Middle frontal gyrus (tissue), 1 donor: ENCODE measurements at regions not wholly inside any gene's neighbourhood (a gene's known extent, or its start where the extent isn't known, plus 50 kb on each side); places are given as distances from the start of the nearest gene placed in this dataset.
"Not testable (repeated sequence)": the region's sequence is repeated elsewhere in the genome, so short reads cannot be mapped to it uniquely, and the experiment has no call there.

Source experiments
- DNase-seq: peaks from one replicate; pipeline ENCODE4 v3.0.0-alpha.2; 2015; ENCODE audit warnings: low spot score; ENCODE audit errors: extremely low spot score

DNA sequence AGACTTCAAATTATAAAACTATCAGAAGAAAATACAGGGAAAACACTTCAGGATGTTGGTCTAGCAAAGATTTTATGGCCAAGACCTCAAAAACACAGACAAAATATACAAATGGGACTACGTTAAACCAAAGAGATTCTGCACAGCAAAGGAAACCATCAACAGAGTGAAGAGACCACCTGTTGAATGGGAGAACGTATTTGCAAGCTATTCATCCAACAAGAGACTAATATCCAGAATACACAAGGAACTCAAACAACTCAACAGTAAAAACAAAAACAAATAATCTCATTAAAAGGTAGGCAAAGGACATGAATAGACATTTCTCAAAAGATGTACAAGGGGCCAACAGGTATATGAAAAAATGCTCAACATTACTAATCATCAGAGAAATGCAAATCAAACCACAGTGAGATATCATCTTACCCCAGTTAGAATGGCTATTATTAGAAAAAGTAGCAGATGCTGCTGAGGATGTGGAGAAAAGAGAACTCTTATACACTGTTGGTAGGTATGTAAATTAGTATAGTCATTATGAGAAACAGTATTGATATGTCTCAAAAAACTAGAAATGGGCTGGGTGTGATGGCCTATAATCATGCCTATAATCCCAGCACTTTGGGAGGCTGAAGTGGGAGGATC is 112.6 kb downstream of the LRIG2 start:
- DNase-seq = no peak

DNA sequence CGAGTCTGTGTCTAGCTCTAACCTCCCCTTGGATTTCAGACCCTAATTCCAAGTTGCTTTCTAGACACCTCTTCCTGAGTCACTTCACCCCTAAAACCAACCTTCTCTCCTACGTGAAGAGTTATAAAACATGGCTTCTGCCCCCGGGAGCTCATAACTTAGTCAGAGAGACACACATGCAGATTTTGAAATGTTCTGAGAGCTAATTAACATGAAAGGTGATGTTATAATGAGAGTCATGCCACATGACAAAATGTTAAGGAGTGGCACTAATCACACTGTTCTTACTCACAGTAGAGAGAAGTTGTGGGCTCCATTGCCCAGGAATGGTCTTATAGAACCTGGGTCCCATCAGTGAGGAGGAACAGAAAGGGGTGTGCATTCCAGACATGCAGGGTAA is 117.1 kb downstream of the LRIG2 start:
- no peak for DNase-seq

DNA sequence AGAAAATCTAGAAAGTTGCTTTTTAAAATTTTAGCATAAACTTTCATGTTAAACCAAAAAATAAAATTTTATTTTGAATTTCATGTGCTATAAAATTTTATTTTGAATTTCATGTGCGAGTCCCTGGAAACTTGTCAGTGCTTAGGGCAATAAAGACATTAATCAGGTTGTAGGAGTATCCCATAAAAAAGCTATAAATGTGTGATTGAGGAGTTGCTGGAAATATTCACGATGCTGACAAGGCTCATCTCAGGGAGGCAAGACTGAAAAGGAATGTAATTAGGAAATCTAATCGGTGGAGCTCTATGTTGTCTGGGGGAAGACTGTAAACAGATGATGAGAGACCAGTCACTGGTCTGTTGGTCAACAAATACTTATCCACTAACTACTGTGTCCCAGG is 117.9 kb downstream of the LRIG2 start:
- DNase-seq = no peak

DNA sequence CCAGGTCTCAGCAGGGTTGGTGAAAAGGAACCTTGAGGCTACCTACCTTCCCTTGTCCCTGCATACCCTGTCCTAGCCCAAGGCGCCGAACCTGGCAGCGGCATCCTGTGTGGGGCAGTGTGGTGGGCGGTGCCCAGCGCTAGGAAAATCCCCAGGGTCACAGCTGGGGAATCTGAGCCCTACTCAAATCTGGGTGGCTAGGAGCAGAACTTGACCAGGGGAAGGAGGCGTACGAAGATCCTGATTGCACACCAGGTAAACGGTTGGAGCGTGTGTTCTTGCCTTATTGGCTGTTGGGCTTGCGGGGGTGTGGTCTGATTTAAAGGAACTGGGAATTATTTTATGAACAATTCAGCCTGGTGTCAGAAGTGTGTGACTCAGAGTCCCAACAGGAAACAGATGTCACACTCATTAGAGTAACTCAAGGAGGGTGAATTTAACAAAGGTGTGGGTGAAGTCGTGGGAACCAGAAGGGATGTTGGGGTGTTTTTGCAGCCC is 118.6 kb downstream of the LRIG2 start:
- DNase-seq = no peak

DNA sequence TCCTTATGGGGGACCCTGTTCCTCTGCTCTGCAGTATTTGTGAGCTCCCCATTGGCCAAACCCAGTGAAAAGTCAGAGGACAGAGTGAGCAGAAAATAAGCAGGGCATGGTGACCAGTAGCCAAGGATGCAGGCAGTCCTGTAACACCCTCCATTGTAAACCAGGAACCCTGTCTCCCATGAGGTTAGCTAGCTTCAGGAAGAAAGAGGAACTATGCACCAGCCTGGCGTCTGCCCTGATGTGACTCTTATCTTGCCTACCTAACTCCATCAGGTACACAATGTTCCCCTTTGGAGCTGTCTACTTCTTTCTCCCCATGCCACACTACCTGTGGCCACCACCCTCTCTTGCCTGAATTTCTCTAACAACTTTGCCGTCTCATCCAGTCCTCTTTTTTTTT is 119.2 kb downstream of the LRIG2 start:
- DNase-seq = no peak

DNA sequence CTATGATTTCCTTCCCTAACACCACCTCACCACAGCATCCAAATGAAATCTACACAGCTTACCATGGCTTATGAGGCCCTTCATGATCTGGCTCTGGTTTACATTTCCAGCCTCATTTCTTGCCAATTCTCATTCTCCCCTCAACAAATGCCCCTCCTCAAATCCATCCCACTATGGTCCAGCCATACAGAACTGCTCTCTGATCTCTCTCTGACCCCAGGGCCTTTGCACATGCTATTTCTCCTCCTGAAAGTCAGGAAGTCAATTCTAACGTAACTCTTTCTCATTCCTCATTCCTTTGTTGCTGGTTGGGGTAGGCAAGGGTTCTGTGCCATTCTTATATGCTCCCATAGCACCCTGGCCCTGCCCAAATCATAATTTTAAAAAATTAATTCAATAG is 120.0 kb downstream of the LRIG2 start:
- DNase-seq = no peak

DNA sequence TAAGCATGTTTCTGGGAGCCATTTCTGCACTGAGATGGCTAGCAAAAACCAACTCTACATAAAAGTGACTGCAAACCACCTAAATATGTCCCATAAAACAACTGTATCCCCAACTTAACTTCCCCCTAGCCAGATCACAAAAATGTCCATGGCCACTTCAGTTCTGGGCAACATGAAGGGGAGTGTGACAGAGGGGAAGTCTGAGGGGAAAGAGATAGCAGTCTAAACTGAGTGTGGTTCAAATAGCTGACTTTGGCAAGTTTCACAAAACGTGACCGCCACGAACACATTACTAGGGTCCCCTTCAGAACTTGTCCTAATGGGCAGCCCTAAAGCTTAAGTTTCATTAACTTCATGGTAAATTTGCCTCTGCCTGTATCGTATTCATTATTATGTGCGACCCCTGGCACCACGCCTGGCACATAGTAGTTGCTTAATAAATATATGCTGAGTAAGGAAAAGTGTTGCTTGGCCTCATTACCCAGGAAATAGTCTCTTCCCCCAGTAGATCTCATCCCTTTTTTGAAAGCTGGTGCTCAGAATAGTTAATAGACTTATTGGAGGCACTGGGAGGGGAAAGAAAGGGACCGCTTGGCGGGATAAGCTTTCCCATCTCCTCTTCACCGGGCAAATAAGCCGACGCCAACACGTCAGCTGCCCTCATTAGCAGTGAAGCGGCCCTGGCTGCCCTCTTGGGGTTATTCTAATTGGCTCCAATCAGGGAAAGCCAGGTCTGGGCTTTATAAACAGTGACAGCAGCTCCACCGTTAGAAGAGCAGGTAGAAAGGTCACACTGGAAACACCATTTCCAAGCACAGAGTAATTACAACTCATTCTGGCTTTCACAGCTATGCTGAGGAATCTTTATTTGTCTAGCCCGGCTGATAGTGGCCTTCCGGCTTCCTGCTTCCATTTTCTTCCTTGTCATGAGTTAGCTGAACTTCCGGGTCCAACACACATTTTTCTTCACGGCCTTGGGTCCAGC is 122.1 kb downstream of the LRIG2 start:
- no peak for DNase-seq

DNA sequence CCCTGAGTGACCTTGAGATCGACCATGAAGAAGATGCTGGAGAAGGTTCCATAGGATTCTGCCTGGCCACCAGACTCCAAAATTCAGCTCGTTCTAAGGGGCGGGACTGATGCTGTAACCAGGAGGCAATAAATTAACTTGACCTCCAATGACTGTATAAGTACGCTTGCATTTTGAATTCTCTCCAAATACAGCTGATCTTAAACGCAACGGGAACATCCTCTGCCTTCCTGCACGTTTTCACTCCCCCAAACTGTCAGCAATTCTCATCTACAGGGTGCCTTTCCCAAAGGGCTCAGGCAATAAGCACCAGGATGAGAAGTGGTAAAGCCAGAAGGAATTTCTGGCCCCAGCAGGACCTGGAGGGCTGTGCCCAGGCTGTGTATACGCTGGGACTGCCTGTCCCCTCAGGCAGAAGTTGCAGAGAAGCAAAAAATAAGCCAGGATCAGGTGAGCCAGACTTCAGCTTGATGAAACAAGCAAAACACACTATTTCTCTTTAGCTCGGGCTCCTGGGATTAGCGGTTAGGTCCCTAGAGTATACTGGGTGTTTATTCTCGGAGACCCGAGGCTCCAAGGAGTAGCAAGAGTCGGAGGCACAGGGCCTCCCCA is 124.8 kb downstream of the LRIG2 start:
- DNase-seq = no peak

DNA sequence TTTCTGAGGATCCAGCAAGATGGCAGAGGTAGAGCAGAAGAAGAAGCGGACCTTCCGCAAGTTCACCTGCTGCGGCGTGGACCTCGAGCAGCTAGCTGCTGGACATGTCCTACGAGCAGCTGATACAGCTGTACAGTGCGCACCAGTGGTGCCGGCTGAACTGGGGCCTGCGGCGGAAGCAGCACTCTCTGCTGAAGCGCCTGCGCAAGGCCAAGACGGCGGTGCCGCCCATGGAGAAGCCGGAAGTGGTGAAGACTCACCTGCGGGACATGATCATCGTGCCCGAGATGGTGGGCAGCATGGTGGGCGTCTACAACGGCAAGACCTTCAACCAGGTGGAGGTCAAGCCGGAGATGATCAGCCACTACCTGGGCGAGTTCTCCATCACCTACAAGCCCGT is 125.8 kb downstream of the LRIG2 start:
- DNase-seq = no peak

DNA sequence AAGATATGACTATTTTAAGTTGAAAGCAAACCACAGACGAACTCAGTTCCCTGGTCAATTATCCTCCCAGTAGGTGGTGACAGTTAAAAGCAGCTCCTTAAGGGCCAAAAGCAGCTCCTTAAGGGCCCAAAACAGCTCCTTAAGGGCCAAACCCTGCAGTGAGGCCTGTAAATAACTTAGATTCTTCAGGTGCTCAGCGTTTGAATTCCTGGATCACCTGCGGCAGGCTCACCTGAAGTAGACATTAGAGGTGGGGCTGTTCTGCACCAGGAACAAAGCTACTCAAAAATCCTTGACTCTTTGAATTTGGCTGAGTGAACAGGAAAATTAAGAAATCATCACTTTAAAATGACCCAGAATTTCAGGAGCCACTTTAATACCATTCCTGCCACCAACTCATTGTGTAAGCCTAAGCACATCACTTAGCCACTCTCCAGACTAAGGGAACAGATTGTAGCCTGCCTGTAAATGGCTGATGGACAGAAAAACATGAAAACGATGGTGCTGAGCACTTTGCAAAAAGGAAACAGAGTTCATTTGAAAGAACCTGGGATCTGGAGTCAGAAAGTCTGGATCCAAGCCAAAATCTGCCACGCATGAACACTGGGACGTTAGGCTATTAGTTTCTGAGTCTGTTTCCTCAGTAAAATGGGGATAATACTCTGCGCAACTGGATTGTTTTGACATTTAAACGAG is 126.9 kb downstream of the LRIG2 start:
- DNase-seq = no peak

DNA sequence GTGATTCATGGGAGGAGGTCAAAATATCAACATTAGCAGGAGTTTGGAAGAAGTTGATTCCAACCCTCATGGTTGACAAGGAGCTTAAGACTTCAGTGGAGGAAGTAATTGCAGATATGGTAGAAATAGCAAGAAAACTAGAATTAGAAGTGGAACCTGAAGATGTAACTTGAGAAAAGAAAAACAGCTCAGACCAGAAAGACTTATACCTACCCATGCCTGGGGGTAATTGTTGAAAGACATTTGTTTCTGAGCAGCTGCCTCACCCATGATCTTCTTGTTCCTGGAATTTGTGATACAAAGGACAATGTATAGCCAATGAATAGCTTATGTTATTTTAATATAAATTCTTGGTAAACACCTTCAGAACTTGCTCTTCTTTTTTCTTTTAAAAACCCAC is 128.6 kb downstream of the LRIG2 start:
- no peak for DNase-seq

DNA sequence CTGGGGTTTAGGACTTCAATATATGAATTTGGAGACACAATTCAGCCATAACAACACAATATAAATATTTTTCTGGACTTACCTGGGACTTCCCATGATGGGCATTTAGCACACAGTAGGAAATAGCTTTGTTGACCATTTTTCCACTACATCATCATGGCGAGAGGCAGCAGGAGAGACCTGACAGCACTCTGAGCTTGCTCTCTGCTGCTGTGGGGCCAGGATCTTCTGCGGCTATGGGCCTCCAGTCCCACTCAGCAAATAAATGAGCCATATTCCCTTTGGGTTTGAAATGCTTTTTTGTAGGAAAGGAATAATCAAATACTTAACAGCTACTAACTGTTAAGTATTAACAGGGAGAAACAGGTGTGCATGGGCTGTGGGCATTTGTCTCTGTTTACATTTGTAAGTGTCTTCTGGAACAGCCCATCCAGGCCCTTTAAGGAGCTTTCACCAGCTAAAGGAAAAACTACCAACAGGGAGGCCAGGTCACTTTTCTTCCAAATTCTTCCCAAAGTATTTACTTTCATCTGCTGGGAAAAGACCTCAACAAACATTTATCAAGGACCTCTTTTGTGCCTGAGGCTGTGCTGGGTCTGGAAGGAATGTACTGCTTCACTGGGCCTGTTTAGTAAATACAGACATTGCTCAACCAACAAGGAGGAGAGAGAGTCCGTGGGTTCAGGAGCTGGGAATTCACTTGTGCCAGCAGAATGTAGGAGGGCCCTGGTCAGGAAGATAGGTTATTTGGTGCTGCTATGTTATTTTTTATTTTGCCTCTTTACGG is 133.2 kb downstream of the LRIG2 start:
- no peak for DNase-seq

DNA sequence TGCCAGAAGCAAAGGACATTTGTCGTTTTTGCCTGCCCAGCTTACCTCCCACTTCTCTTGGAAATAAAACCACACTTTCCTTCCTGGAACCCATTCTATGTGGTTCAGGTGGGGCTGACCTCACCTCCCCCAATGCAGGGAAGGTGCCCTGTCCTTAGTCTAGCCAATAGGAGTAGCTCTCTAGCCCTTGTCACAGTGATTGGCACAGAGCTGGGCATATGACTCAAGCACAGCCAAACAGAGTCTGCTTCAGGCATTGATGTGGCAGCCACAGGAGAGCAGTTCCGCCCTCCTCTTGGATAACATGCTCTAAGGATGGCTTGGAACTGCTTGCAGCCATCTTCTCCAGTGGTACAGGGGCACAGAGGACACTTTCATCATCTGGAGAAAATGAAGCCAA is 134.0 kb downstream of the LRIG2 start:
- DNase-seq = no peak

DNA sequence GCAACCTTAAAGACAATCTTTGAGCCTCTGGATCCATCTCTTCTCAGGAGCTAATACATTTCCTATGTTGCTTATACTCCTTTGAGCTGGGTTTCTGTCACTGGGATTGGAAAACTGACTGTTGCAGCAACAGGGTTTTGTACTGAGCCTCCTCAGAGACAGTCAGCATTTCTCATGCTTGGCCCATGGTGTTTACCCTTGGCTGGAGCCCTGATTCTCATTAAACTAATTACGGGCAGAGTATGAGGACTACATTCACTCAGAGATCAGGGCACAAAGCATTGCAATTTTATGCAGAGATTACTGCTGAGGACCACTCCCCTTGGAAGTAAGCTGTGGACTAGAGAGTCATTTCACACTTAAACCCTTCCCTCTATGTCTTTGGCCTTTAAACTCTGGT is 134.5 kb downstream of the LRIG2 start:
- no peak for DNase-seq

DNA sequence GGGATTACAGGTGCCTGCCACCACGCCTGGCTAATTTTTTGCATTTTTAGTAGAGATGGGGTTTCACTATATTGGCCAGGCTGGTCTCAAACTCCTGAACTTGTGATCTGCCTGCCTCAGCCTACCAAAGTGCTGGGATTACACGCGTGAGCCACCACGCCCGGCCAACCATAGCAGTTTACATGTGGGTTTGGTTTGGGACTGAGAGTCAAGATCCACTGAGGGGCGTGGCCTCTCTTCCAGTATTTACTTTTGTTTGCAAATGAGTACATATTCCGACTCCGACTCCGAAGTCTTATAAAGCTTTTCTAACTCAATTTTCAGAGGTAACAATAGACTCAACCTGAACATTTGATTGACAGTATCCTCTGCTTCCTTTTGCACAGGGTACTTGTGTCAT is 135.4 kb downstream of the LRIG2 start:
- DNase-seq = not testable (repeated sequence)

DNA sequence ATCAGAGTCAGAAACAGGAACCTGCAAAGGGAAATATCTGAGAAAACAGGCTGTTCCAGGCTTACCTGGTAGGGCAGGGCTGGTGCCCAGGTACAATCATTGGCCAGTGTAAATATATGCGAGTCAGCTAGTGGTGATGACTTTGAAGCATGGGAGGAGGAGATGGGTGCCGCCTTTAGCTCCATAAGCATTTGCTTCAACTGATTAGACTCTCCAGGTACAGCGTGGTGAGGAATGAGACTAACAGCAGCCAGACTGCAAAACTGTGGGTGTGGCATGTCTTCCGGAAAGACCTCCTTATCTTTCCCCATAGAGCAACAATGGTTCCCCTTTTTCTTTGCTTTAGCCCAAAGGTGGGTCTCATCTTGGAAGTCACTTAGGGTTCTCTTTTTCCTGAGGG is 137.2 kb downstream of the LRIG2 start:
- DNase-seq = no peak

DNA sequence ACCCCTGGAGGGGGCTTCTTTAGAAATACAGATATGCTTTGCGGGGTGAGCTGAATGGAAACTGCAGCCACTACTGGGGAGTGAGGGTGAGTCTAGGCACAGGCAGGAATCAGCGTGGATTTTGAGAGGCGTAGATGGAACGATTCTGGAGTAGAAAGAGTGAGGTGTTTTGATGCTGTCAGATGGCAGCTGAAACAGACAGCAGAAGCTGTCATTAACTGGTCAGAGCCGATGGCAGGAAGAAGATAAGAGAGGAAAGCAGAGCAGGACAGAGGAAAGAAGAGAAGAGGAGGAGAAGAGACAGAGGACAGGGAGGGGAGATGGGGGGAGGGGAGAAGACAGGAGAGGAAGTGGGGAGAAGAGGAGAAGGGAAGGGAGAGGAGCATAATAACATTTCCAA is 138.5 kb downstream of the LRIG2 start:
- DNase-seq = no peak

DNA sequence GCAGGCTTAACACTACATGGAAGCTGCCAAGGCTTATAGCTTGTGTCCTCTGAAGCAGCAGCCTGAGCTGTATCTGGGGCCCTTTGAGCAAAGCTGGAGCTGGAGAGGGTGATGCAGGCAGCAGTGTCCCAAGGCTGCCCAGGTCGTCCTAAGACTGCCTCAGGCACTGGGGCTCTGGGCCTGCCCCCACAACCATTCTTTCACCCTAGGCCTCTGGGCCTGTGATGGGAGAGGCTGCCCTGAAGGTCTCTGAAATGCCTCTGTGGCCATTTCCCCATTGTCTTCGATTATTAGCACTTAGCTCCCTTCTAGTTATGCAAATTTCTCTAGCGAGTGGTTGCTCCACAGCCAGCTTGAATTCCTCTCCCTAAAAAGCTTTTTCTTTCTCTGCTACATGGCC is 142.0 kb downstream of the LRIG2 start:
- DNase-seq = no peak

DNA sequence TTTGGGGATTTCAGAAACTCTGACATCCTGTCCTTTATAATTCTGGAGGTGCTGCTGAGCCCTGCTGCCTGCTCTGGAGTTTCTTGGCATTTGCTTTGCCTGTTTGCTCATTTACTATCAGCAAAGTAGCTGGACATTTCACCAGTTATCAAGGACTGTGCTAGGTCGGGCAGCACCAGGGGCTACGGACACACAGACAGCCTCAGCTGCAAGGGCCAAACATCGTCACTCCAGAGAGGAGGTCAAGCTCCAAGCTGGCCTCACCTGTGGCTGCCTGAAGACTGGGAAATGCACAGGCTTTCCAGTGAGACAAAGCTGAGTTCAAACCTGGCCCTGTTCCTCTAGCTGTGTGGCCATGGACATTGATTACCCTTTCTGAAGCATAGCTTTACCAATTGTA is 143.7 kb downstream of the LRIG2 start:
- DNase-seq = no peak

DNA sequence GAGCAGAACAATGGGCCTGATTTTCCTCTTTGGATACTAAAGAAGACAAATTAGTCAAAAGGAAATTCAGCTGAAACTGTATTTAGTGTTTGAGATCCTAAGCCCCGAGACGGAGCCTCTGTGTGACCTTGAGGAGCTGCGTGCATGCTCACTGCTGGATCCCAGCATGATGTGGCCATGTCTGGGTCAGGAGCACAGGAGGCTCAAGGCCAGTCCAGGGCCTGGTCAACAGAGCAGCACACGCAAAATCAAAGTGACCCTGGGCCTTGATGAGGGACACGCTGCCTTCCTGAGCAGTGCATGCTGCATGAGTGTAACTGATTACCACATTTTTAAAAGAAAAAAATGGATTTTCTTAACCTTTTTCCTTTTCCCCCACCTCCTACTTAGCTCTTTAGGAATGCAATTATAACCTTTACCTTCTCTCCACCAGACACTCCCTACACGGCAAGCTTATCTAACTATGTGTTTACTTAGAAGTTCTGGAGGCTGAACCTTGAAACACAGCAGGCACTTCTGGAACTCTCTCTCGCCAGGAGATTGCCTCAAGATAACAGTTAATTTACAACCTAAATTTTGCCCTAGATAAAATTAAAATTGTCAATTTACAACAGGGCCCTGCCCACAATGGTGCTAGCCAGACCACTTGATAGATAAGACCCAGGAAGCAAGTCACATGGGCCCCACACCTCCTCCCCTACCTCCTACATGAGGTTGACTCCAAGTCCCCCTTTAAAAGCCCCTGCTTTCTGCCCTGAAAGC is 144.6 kb downstream of the LRIG2 start:
- DNase-seq = no peak
